Tibial nerve (tissue), 3 donors: ENCODE measurements at regions not wholly inside any gene's neighbourhood (a gene's known extent, or its start where the extent isn't known, plus 50 kb on each side); places are given as distances from the start of the nearest gene placed in this dataset.

Experiments used
- CTCF ChIP-seq, 5 experiments: fragments of 200-600 bp in 3 of 5; fragments of 450-650 bp in 2 of 5; sonication (generic) in 3 of 5; IDR thresholded peaks; one replicate each; pipeline ENCODE4 v1.5.1; 2016 to 2019; ENCODE audit warnings: antibody characterized with exemption in 5 of 5, mild to moderate bottlenecking in 3 of 5, moderate library complexity in 2 of 5
- POLR2A ChIP-seq, 2 donors: fragments of 450-650 bp; IDR thresholded peaks; one replicate each; pipeline ENCODE4 v1.6.1; 2017; ENCODE audit warnings: antibody characterized with exemption in 2 of 2, mild to moderate bottlenecking in 2 of 2, moderate library complexity in 2 of 2

DNA sequence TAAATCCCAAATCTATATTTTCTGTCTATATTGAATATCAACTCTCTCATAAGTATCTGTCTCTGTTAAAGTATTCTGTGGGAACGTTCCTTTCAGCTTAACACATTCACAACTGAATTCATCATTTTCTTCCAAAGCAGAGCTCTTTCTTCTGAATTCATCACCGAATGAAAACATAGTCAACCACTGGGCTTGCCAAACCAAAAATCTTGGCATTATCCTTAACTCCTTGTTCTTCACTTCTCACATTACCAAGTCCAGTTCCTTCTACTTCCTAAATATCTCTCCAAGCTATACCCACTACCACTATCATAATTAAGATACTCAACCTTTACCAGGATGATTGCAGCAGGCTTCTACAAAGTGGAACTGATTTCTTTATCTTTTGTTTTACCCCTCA is 559.8 kb downstream of the MAT2B start:
- TF ChIP-seq POLR2A (IDR thresholded peaks at IDR 0.05) (no peak), CTCF (IDR thresholded peaks at IDR 0.05) (no peak)
